Thyroid gland (tissue), 4 donors: ENCODE measurements at regions not wholly inside any gene's neighbourhood (a gene's known extent, or its start where the extent isn't known, plus 50 kb on each side); places are given as distances from the start of the nearest gene placed in this dataset.

Experiments
- CTCF ChIP-seq, 6 experiments: fragments of 200-600 bp in 3 of 6; fragments of 450-650 bp in 3 of 6; sonication (generic) in 3 of 6; IDR thresholded peaks; one replicate each; pipeline ENCODE4 v1.5.1; 2016 to 2019; ENCODE audit warnings: antibody characterized with exemption in 6 of 6, mild to moderate bottlenecking in 2 of 6, inconsistent platforms in 1 of 6, moderate library complexity in 1 of 6
- POLR2A ChIP-seq, 2 donors: fragments of 450-650 bp; IDR thresholded peaks; one replicate each; pipeline ENCODE4 v1.6.1; 2017; ENCODE audit warnings: antibody characterized with exemption in 2 of 2, mild to moderate bottlenecking in 2 of 2, moderate library complexity in 1 of 2

DNA sequence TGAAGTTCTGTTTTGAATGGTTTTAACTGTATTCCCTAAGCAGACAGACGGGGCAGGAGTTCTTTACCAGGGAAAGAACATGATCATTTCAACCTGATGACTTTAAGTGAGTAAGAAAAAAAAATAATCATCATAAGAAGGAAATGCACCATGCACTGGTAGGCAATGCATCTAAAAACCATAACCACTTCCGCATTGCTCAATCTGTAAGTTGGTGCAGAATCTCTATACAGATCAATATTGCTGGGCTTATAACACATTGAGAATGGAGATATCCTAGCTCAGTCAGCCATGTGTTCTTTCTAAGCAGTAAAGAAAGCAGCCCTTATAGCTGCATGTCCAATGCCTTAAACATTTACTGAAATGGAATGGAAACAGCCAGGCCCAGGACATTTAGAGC lies 407.1 kb upstream of the DMAC1 start:
- TF ChIP-seq CTCF (IDR thresholded peaks at IDR 0.05), result no peak
- TF ChIP-seq POLR2A (IDR thresholded peaks at IDR 0.05), result no peak
